Fibroblast of lung (primary cell): ENCODE measurements at regions not wholly inside any gene's neighbourhood (a gene's known extent, or its start where the extent isn't known, plus 50 kb on each side); places are given as distances from the start of the nearest gene placed in this dataset.

Source experiments
- DNase-seq, 2 donors: peaks; one replicate each; pipeline versions ENCODE4 v3.0.0 to v3.0.0-alpha.2; 2010; ENCODE audit warnings: low read depth in 2 of 2
- H2AFZ ChIP-seq: 2 replicates; pipeline ENCODE4 v1.5.1; 2012; ENCODE audit warnings: low read length, control low read depth, inconsistent platforms
- H3K27ac ChIP-seq: 2 replicates; pipeline ENCODE4 v1.5.1; 2011; ENCODE audit warnings: low read length, control low read depth; ENCODE audit not compliant: insufficient read depth
- H3K27me3 ChIP-seq: 2 replicates; pipeline ENCODE4 v1.5.1; 2011; ENCODE audit warnings: mild to moderate bottlenecking, low read length; ENCODE audit not compliant: control insufficient read depth, insufficient read depth
- H3K36me3 ChIP-seq: 2 replicates; pipeline ENCODE4 v1.5.1; 2011; ENCODE audit warnings: low read length; ENCODE audit not compliant: control insufficient read depth, insufficient read depth
- H3K4me1 ChIP-seq: 2 replicates; pipeline ENCODE4 v1.5.1; 2011; ENCODE audit warnings: low read length; ENCODE audit not compliant: control insufficient read depth, insufficient read depth; ENCODE audit errors: extremely low read depth
- H3K4me2 ChIP-seq: 2 replicates; pipeline ENCODE4 v1.5.1; 2011; ENCODE audit warnings: low read length, control low read depth; ENCODE audit not compliant: insufficient read depth; ENCODE audit errors: extremely low read depth
- H3K4me3 ChIP-seq, 4 experiments: fragments of 200-600 bp in 1 of 4; sonication (generic) in 1 of 4; replicated peaks in 1 of 4; 2 replicates each; pipeline ENCODE4 v1.5.1; 2011 to 2016; ENCODE audit warnings: low read length in 4 of 4, low read depth in 3 of 4, mild to moderate bottlenecking in 3 of 4, control low read depth in 2 of 4, inconsistent platforms in 1 of 4, mixed read lengths in 1 of 4; ENCODE audit not compliant: insufficient read depth in 1 of 4; ENCODE audit errors: control extremely low read depth in 1 of 4
- H3K79me2 ChIP-seq: 2 replicates; pipeline ENCODE4 v1.5.1; 2012; ENCODE audit warnings: mild to moderate bottlenecking, low read length, inconsistent platforms; ENCODE audit not compliant: control insufficient read depth, insufficient read depth
- H3K9ac ChIP-seq: 2 replicates; pipeline ENCODE4 v1.5.1; 2011; ENCODE audit warnings: mild to moderate bottlenecking, low read length, control low read depth; ENCODE audit not compliant: insufficient read depth
- H3K9me3 ChIP-seq: 2 replicates; pipeline ENCODE4 v1.5.1; 2012; ENCODE audit warnings: low read depth, low read length; ENCODE audit not compliant: control insufficient read depth, insufficient read depth
- H4K20me1 ChIP-seq: 2 replicates; pipeline ENCODE4 v1.5.1; 2011; ENCODE audit warnings: low read length; ENCODE audit not compliant: control insufficient read depth, insufficient read depth; ENCODE audit errors: extremely low read depth
- EZH2 ChIP-seq: IDR thresholded peaks from 2 replicates; pipeline ENCODE4 v1.5.1; 2012; ENCODE audit warnings: low read length, control low read depth, mild to moderate bottlenecking; ENCODE audit errors: missing control alignments
- TF ChIP-seq, protein P1 (sequence below), 2 donors: IDR thresholded peaks in 1 of 2; conservative IDR thresholded peaks in 1 of 2; 1 replicate in 1 of 2; 2 replicates in 1 of 2; pipeline ENCODE4 v1.5.1; 2011 to 2012; ENCODE audit warnings: low read length in 2 of 2, control low read depth in 1 of 2, inconsistent platforms in 1 of 2, low read depth in 1 of 2, mild to moderate bottlenecking in 1 of 2

DNA sequence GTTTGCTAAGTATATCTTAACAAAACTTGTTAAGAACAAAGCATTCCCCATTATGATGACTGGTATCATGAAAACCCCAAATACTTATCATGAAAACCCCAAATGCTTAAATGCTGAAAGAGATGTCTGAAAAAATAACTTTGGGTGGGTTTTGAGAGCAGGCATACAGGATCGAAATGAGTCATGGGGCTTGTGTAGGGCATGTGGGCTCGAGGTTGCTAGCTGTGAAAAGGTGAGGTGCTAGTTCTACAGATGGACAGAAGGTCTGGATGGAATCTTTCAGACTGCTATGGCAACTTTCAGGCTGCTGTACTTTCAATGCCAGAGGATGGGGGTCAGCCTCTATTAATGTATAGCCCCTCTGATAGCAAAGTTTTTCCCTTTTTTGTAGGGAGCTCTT lies 167.8 kb upstream of the MDGA2 start:
- H4K20me1 ChIP-seq: no peaks in the 10 kb centered on the region
- no peaks in the 10 kb centered on the region for H3K4me1 ChIP-seq
- no peak overlapping the region for H3K4me3 ChIP-seq
- no peaks in the 10 kb centered on the region for H3K27me3 ChIP-seq
- no peaks in the 10 kb centered on the region for H3K79me2 ChIP-seq
- no peak for DNase-seq
- no peak overlapping the region for H3K27ac ChIP-seq
- H2AFZ ChIP-seq: no peak overlapping the region
- H3K9me3 ChIP-seq: no peaks in the 10 kb centered on the region
- H3K4me2 ChIP-seq: no peak overlapping the region
- TF ChIP-seq EZH2: no peak
- TF ChIP-seq, protein P1, sequence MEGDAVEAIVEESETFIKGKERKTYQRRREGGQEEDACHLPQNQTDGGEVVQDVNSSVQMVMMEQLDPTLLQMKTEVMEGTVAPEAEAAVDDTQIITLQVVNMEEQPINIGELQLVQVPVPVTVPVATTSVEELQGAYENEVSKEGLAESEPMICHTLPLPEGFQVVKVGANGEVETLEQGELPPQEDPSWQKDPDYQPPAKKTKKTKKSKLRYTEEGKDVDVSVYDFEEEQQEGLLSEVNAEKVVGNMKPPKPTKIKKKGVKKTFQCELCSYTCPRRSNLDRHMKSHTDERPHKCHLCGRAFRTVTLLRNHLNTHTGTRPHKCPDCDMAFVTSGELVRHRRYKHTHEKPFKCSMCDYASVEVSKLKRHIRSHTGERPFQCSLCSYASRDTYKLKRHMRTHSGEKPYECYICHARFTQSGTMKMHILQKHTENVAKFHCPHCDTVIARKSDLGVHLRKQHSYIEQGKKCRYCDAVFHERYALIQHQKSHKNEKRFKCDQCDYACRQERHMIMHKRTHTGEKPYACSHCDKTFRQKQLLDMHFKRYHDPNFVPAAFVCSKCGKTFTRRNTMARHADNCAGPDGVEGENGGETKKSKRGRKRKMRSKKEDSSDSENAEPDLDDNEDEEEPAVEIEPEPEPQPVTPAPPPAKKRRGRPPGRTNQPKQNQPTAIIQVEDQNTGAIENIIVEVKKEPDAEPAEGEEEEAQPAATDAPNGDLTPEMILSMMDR (conservative IDR thresholded peaks at IDR 0.05 in 1 of 2, IDR thresholded peaks at IDR 0.05 in 1 of 2; ENCODE audit: low read depth in 1 of 2, low read length in 2 of 2): no peak
- H3K9ac ChIP-seq: no peak overlapping the region
- H3K36me3 ChIP-seq: no peaks in the 10 kb centered on the region

DNA sequence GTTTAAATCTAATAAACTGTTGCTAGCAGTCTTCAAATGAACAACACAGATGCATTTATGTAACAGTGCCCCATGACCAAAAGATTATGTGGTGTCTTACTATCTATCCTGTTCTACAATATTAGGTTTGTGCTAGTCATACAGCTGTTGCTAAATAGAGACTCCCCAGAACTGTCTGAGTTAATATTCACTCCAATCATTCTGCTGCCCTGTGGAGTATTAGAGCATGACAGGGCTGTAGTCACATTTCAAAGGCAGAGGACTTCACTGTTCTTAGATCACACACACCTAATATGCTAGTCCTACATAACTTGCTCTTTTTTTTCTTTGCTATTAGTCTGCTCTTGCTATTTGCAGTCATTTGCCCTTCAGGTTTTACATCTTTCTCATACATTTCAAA lies 157.6 kb upstream of the MDGA2 start:
- Histone ChIP-seq H3K36me3 (no peaks in the 10 kb centered on the region), H3K9ac (no peak overlapping the region), H3K4me2 (no peak overlapping the region), H3K4me3 (no peak overlapping the region), H3K27ac (no peak overlapping the region), H4K20me1 (no peaks in the 10 kb centered on the region), H3K4me1 (no peaks in the 10 kb centered on the region), H2AFZ (no peak overlapping the region), H3K27me3 (no peaks in the 10 kb centered on the region), H3K9me3 (no peaks in the 10 kb centered on the region), H3K79me2 (no peaks in the 10 kb centered on the region)
- DNase-seq: no peak
- no peak for TF ChIP-seq EZH2
- TF ChIP-seq, protein P1 (conservative IDR thresholded peaks at IDR 0.05 in 1 of 2, IDR thresholded peaks at IDR 0.05 in 1 of 2; ENCODE audit: low read depth in 1 of 2, low read length in 2 of 2): no peak

GRCh38 chr14:47826809-47827208 lies 151.4 kb upstream of the MDGA2 start:
- no peak overlapping the region for H3K9ac ChIP-seq
- H3K27me3 ChIP-seq: no peaks in the 10 kb centered on the region
- no peaks in the 10 kb centered on the region for H3K9me3 ChIP-seq
- H3K4me3 ChIP-seq: no peak overlapping the region
- H3K4me1 ChIP-seq: no peaks in the 10 kb centered on the region
- H3K4me2 ChIP-seq: no peak overlapping the region
- no peaks in the 10 kb centered on the region for H3K36me3 ChIP-seq
- TF ChIP-seq, protein P1 (conservative IDR thresholded peaks at IDR 0.05 in 1 of 2, IDR thresholded peaks at IDR 0.05 in 1 of 2; ENCODE audit: low read depth in 1 of 2, low read length in 2 of 2): no peak
- TF ChIP-seq EZH2: no peak
- no peak for DNase-seq
- no peak overlapping the region for H2AFZ ChIP-seq
- H3K79me2 ChIP-seq: no peaks in the 10 kb centered on the region
- no peak overlapping the region for H3K27ac ChIP-seq
- H4K20me1 ChIP-seq: no peaks in the 10 kb centered on the region
